ENCODE measurements at regions not wholly inside any gene's neighbourhood (a gene's known extent, or its start where the extent isn't known, plus 50 kb on each side); places are given as distances from the start of the nearest gene placed in this dataset.

GRCh38 chr3:26100176-26100575 lies 310.3 kb downstream of the OXSM start:
- no peaks in the 10 kb centered on the region for H4K20me1 ChIP-seq (ENCODE audit: control insufficient read depth, insufficient read depth)
- in situ Hi-C loops (cut with MboI) (no loop called here), intact Hi-C loops (cut with micrococcal nuclease; ENCODE audit: unreplicated experiment) (no loop called here)
- ChIA-PET CTCF (no interaction called here), SMC1A (ENCODE audit: uncharacterized antibody, unreplicated experiment) (no interaction called here), RAD21 (ENCODE audit: unreplicated experiment) (no interaction called here), POLR2A (no interaction called here)
- no peak overlapping the region for H3K4me3 ChIP-seq
- DNase-seq (ENCODE audit: low read depth, low spot score): no peak
- no peak for FAIRE-seq
- no peak overlapping the region for H3K27ac ChIP-seq (ENCODE audit: control insufficient read depth, insufficient read depth)
- ATAC-seq: no peak
- no peaks in the 10 kb centered on the region for H3K4me1 ChIP-seq (ENCODE audit: control insufficient read depth, insufficient read depth, low read length)
- H3K9ac ChIP-seq (ENCODE audit: control insufficient read depth, insufficient read depth, low read length): no peak overlapping the region
- TF ChIP-seq TAF1 (IDR thresholded peaks at IDR 0.05; ENCODE audit: borderline replicate concordance, low read depth, low read length): no peak
- no peak for TF ChIP-seq ATF2 (IDR thresholded peaks at IDR 0.05; ENCODE audit: low read length)
- no peak for TF ChIP-seq JUND (IDR thresholded peaks at IDR 0.05; ENCODE audit: low read depth, low read length)
- TF ChIP-seq BCL3 (IDR thresholded peaks at IDR 0.05; ENCODE audit: borderline replicate concordance, insufficient read depth, low read depth, low read length, poor library complexity, severe bottlenecking): no peak
- TF ChIP-seq CBX3 (IDR thresholded peaks at IDR 0.05; ENCODE audit: borderline replicate concordance, low read depth): no peak
- no peak for TF ChIP-seq BCL11A (IDR thresholded peaks at IDR 0.05; ENCODE audit: low read depth, low read length)
- TF ChIP-seq POLR2A (IDR thresholded peaks at IDR 0.05; ENCODE audit: low read depth, low read length): no peak
- H3K9me3 ChIP-seq (replicated peaks; ENCODE audit: control insufficient read depth, insufficient read depth, low read length): no peaks in the 10 kb centered on the region
- H3K79me2 ChIP-seq (ENCODE audit: control insufficient read depth, insufficient read depth, low read length): no peaks in the 10 kb centered on the region
- H3K4me2 ChIP-seq (ENCODE audit: control insufficient read depth, insufficient read depth): no peak overlapping the region
- BruUV-seq (replicated peaks): no TSS peak
- H3K36me3 ChIP-seq (ENCODE audit: control insufficient read depth in 2 of 2, insufficient read depth in 2 of 2, low read length in 1 of 2): no peaks in the 10 kb centered on the region
- H3K27me3 ChIP-seq (replicated peaks in 1 of 2; ENCODE audit: control insufficient read depth in 2 of 2, insufficient read depth in 2 of 2, low read length in 1 of 2): no peaks in the 10 kb centered on the region
- 0% methylated on average over 1 of the region's 1 CpG for WGBS (ENCODE audit: insufficient coverage, insufficient replicate concordance, low lambda C conversion rate, missing lambda C conversion rate)
- no peak overlapping the region for H2AFZ ChIP-seq (ENCODE audit: control insufficient read depth, low read depth, low read length)
